DND-41 (cell line): ENCODE measurements at regions not wholly inside any gene's neighbourhood (a gene's known extent, or its start where the extent isn't known, plus 50 kb on each side); places are given as distances from the start of the nearest gene placed in this dataset.

ENCODE experiments used
- EZH2 ChIP-seq: IDR thresholded peaks from 3 replicates; pipeline ENCODE4 v1.6.1; 2012; ENCODE audit warnings: borderline replicate concordance, low read depth, mild to moderate bottlenecking, moderate library complexity, low read length, inconsistent platforms; ENCODE audit not compliant: severe bottlenecking
- TF ChIP-seq, protein P1 (sequence below): IDR thresholded peaks from 2 replicates; pipeline ENCODE4 v1.5.1; 2012; ENCODE audit warnings: borderline replicate concordance, low read length, moderate library complexity, mild to moderate bottlenecking; ENCODE audit not compliant: poor library complexity, severe bottlenecking; ENCODE audit errors: extremely low read depth

DNA sequence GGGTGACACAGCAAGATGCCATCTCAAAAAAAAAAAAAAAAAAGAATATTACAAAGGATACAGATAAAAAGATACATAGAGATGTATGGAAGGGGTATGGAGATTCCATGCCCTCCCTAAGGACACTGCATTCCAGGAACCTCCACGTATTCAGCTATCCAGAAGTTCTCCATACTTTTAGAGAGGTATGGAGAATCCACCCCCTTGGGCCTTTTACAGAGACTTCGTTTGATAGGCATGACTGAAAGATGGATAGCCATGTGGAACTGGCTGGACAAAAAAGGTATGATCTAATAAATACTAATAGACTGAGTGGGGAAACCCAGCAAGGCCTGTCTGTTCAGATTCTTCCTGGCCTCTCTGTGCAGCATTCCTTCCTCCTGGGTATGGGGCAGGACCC is 56.6 kb upstream of the DMRT1 start:
- TF ChIP-seq, protein P1, sequence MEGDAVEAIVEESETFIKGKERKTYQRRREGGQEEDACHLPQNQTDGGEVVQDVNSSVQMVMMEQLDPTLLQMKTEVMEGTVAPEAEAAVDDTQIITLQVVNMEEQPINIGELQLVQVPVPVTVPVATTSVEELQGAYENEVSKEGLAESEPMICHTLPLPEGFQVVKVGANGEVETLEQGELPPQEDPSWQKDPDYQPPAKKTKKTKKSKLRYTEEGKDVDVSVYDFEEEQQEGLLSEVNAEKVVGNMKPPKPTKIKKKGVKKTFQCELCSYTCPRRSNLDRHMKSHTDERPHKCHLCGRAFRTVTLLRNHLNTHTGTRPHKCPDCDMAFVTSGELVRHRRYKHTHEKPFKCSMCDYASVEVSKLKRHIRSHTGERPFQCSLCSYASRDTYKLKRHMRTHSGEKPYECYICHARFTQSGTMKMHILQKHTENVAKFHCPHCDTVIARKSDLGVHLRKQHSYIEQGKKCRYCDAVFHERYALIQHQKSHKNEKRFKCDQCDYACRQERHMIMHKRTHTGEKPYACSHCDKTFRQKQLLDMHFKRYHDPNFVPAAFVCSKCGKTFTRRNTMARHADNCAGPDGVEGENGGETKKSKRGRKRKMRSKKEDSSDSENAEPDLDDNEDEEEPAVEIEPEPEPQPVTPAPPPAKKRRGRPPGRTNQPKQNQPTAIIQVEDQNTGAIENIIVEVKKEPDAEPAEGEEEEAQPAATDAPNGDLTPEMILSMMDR = no peak
- TF ChIP-seq EZH2 = no peak
